ENCODE measurements at regions not wholly inside any gene's neighbourhood (a gene's known extent, or its start where the extent isn't known, plus 50 kb on each side); places are given as distances from the start of the nearest gene placed in this dataset.

DNA sequence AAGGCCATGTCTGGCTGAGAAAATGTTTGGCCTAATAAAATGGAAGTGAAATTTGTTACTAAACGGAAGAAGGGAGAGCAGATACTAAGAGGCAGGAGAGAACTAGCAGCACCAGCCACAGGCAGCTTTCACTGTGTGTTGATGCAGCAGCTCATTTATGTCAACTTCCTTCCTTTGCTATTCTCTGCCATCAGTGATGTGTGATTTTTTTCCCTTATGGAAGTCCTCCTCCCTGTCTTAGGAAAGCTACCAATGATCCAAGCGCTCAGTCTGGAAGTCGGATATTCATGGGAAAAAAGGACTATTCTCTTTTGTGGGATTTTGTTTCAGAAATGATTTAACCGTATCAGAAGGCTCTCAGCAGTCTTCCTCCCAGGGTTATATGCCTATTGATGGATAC is 1629.2 kb downstream of the CDH8 start:
- no peak for TF ChIP-seq POLR2A (IDR thresholded peaks at IDR 0.05)
- TF ChIP-seq, protein P1, sequence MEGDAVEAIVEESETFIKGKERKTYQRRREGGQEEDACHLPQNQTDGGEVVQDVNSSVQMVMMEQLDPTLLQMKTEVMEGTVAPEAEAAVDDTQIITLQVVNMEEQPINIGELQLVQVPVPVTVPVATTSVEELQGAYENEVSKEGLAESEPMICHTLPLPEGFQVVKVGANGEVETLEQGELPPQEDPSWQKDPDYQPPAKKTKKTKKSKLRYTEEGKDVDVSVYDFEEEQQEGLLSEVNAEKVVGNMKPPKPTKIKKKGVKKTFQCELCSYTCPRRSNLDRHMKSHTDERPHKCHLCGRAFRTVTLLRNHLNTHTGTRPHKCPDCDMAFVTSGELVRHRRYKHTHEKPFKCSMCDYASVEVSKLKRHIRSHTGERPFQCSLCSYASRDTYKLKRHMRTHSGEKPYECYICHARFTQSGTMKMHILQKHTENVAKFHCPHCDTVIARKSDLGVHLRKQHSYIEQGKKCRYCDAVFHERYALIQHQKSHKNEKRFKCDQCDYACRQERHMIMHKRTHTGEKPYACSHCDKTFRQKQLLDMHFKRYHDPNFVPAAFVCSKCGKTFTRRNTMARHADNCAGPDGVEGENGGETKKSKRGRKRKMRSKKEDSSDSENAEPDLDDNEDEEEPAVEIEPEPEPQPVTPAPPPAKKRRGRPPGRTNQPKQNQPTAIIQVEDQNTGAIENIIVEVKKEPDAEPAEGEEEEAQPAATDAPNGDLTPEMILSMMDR (IDR thresholded peaks at IDR 0.05) = no peak

Data from stomach (tissue), 4 donors.